Islet of Langerhans (tissue), 1 donor: ENCODE measurements at regions not wholly inside any gene's neighbourhood (a gene's known extent, or its start where the extent isn't known, plus 50 kb on each side); places are given as distances from the start of the nearest gene placed in this dataset.

Source experiments
- FAIRE-seq: peaks from one replicate; lab custom pipeline; 2011; peaks lifted over from hg19 to GRCh38; lab: Jason Lieb, UNC

- no peak for FAIRE-seq
These were observed 181.7 kb downstream of the MTRR start for GRCh38 chr5:8050616-8051175.

DNA sequence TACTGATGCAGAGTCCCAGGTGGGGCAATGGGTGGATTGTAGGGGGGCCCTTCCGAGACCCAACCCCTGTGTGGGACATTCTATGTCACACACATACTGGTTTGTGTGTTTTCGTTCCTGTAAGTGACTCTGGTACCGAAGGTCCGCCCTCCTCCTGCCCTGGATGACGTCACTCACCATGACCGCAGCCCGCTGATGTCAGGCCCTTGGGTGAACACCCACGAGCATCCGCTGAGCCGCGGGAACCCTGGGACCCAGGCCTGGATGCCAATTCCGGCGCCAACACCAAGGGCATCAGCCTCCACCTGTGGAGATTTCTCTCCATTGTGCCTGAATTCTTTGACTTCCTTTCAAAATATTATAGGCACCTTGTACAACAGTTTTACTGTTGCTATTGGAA, 184.3 kb downstream of the MTRR start:
- no peak for FAIRE-seq

GRCh38 chr5:8057769-8058168, 188.8 kb downstream of the MTRR start:
- FAIRE-seq = no peak

GRCh38 chr5:8058616-8059190, 189.8 kb downstream of the MTRR start:
- no peak for FAIRE-seq

GRCh38 chr5:8059337-8059736, 190.4 kb downstream of the MTRR start:
- FAIRE-seq = no peak

GRCh38 chr5:8060235-8060952, 191.4 kb downstream of the MTRR start:
- FAIRE-seq = no peak

DNA sequence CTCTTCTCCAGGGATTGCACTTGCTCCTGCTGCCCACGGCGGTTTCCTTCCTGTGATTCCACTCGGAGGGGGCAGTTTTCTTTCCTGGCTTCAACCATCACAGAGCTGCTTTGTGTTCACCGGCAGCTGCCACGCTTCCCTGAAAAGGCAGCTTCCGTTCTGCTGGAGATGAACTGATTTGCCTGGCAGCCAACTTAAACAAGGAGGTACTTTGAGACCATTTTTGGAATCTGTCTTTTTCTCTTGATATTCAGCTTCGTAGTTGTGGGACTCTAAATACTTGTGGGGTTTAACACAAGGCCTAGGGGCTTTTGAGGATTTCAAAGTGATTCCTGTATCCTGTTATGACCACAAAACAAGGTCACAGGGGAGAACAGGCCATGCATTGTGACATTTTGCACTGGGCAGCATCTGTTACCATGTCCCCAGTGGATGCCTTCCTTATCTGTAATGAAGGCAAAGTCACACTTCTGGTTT, 192.0 kb downstream of the MTRR start:
- FAIRE-seq = no peak

- FAIRE-seq = no peak
These were observed 193.6 kb downstream of the MTRR start for GRCh38 chr5:8062521-8062920.

GRCh38 chr5:8068078-8068477, 199.1 kb downstream of the MTRR start:
- FAIRE-seq = no peak

DNA sequence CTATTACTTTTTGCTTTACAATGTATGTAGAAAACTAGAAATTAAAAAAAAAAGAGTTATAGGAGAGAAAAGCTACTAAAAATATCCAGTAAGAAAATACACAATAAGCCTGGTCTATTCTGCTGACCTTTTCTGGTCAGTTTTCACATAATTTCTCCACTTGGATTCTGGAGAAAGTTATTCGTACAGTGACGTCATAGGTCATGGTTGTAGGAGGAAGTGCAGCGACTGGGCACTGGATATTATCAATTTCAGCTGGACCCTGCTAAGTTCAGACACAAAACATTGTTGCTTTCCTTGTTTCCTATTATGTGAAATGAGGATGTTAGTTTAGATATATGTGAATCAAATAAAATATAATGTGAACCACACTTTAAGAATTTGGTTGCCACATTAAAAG, 201.2 kb downstream of the MTRR start:
- no peak for FAIRE-seq

DNA sequence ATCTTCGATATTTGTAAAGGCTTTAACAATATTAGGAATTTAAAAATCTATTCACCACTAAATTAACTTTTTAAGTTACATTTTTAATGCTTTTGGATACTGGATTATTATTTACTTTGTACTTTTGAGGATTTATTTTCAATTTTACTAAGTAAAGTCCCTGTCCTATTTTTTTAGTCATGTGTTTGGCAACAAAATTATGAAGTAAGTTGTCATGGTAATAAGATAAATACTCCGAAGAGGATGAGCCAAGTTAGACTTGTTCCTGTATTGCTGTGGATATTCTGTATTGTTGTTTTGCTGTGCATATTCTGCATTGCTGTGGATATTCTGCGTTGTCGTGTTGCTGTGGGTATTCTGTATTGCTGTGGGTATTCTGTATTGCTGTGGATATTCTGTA, 210.1 kb downstream of the MTRR start:
- FAIRE-seq = no peak

GRCh38 chr5:8081179-8081578, 212.2 kb downstream of the MTRR start:
- no peak for FAIRE-seq

GRCh38 chr5:8093669-8094068, 224.7 kb downstream of the MTRR start:
- FAIRE-seq = no peak

DNA sequence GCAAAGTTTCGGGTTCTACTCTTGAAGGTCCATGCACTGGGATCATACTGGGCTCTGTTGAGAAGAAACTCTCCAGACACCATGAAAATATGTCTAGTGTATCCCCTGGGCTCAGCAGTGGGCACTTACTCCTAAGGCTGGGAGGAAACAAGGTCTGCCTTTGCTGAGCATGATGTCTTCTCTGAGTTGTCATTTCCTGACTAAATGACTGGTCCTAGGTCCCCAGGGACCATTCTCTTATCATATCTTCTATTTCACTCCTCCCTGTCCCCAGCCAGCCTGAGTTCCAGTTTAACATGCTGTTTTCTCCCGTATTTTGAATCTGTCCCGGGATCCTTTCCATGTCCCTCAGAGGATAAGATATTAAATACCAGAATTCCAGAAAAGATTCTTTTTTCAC, 225.4 kb downstream of the MTRR start:
- no peak for FAIRE-seq

DNA sequence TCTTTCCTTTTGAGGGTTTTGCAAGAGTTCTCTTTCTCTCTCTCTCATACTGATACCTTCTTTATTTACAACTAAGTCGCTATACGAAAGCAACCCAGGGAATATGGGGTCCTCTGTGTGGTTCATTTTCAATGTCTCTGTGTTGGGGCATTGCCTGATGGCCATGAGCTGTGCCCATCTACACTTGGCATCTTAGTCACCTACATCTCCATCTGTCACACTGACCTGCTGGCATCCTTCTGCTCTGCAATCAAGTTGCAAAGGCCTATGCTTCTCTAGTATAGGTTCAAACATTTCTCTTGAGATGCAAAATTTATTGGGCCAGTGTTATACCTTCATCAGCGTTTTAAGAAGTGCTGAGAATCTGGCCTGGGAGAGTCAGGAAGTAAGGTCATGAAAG, 228.2 kb downstream of the MTRR start:
- FAIRE-seq = no peak

DNA sequence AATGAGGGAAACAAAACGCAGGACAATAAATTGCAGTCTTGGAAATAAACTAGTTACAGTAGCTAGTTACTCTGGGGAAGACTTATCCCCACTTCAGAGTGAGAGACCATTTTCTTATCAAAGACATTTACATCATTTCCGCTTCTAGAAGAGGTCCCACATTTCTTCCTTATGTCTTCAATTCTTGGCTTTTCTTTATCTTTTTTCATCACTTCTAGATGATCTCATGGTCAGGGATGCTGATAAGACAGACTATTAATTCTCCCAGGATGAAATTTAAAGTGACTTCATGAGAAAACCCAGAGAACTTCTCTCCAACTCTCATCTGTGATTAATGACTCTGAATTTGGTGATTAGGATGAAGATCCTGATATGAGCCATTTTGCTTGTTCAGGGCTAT, 229.1 kb downstream of the MTRR start:
- no peak for FAIRE-seq

DNA sequence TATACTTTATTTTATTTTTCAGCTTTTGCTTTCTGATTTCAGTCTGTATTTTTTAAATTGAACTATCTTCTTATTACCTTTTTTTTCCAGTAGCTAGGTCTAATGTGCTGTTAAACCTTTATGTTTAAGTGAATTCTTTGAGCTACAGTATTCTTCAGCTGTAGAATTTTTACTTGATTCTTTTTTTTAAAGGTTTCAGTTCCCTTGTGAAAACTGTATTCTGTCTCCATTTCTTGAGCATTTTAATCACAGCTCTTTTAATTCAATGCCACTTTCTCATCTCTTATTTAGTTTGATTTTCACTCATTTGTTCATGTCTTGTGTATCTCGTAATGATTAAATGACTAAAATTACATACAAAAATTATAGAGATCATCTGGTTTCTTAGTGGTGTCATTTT, 233.8 kb downstream of the MTRR start:
- no peak for FAIRE-seq

DNA sequence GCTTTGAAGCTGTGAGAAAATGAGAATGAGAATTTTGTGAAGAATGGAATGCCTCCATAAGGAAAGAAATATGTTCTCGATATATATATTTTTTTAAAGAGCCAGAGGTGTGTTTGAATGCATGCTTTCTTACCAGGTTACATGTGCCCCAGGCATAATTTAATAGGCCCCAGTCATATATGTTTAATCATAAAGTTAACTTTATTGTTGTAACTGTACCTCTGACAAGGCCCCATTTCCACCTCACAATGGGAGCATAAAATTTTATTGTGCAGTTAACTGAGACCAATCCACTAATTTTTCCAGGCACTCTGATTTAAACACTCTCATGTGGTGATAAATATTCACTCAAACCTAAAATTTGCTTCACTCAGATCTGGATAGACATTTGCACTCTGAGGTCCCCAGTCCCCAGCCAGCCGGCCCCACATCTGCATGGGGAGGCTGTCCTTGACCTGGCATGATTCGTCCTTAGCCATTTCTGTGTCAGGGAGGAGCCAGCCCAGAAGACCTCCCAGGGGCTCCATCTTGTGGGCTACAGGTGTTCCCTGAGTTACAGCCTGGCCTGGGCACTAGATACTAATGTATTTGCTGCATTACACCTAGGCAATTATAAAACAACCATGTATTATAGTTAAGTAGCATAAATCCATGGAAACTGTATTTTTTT, 245.8 kb downstream of the MTRR start:
- no peak for FAIRE-seq

GRCh38 chr5:8123559-8123958, 254.6 kb downstream of the MTRR start:
- no peak for FAIRE-seq

DNA sequence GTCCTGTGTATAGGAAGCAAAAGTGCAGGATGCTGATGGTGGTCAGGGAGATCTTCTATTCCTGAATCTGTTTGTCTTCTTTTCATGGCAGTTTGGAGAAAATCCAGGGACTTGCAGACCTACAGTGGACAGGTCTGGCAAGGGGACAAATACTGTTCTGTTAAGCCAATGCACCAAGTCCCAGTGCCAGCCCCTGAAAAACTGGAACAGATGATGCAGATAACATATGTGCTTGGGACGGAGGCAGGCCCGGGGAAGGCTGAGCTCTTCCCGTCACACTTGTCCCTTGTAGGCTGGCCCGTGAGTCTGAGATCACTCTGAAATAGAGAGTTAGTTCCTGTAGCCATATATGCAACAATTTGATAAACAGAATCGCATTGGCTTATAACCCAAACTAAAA, 265.7 kb downstream of the MTRR start:
- no peak for FAIRE-seq

- no peak for FAIRE-seq
These were observed 266.8 kb downstream of the MTRR start for GRCh38 chr5:8135742-8136141.

- no peak for FAIRE-seq
These were observed 267.3 kb downstream of the MTRR start for GRCh38 chr5:8136271-8136670.

GRCh38 chr5:8137941-8138550, 269.1 kb downstream of the MTRR start:
- FAIRE-seq = no peak
